Activated T-helper 1 cell treated with Interleukin-2 at 50 U/mL for 16 hours (primary cell): ENCODE measurements at regions not wholly inside any gene's neighbourhood (a gene's known extent, or its start where the extent isn't known, plus 50 kb on each side); places are given as distances from the start of the nearest gene placed in this dataset.
"Not testable (repeated sequence)": the region's sequence is repeated elsewhere in the genome, so short reads cannot be mapped to it uniquely, and the experiment has no call there.

ENCODE experiments used
- DNase-seq: peaks from one replicate; pipeline ENCODE4 v3.0.0-alpha.2; 2020; ENCODE audit warnings: low read depth

DNA sequence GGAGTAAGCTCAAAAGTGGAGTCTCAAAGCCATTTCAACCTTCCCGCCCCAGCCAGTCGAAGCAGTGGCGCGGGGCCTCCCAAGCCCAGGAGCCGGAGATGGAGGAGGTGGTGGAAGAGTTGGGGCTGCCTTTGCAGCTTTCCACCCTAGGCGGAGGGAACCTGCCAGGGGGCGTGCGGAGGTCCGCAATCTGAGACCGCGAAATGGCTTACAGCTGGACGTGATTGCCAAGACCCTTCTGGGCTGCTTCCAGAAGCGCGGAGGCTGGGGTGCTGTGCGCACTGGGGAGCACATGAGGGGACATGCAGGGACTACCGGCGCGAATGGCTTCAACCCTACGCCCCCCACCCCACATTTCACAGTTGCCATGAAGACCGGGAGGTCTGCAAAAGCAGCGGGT lies 86.2 kb downstream of the PRR15 start:
- no peak for DNase-seq

DNA sequence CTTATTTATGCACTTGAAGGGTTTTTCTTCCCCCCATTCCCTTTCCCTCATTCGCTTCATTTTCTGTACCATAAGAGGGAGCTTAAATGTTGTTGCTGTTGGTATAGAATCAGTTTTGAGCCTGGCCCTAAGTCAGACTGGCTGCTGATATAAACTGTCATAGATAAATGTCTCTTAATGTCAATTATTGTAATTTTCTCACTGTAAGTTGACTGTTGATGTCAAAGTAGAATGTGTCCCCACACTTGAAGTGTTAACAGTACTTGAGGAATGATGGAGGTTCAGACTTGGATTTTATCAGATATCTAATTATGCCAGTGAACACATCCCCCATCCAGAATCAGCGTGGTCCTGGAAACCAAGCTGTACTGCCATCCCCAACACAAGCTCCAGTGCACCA lies 87.8 kb downstream of the PRR15 start:
- DNase-seq, result no peak

DNA sequence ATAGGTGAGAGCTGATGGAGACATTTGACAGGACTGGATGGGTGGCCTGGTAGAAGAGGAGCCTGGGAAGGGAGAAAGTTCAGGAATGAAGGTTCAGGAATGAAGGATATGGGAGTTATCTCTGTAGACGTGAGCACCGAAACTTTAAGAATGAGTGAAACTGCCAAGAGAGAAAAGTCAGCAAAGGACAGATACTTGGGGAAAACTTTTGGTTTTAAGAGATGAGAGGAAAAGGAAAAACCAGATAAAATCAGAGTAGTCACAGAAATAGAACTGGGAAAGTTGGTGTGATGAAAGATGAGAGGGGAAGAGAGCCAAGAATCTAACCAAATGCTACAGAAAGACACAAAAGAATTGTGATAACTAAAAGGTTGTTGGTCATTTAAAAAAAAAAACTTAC lies 88.9 kb downstream of the PRR15 start:
- DNase-seq, result no peak

DNA sequence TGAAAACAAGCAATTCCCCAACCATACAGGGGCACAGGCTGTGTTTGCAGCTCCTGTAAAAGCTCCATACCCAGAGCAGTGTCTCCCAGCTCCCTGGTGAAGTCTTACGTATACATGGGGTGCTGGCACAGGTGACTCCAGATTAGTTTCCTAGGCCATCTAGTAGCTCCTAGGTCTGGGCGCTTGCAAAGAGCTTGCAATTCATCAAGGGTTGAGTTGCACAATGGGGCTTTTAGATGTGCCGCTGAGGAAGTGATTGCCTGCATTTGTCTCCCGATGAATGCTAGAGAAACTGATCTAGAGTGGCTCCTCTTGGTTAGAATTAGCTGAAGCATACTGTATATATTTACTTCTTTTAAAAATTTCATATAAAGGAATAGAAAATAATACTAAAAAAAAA lies 90.7 kb downstream of the PRR15 start:
- DNase-seq, result not testable (repeated sequence)

DNA sequence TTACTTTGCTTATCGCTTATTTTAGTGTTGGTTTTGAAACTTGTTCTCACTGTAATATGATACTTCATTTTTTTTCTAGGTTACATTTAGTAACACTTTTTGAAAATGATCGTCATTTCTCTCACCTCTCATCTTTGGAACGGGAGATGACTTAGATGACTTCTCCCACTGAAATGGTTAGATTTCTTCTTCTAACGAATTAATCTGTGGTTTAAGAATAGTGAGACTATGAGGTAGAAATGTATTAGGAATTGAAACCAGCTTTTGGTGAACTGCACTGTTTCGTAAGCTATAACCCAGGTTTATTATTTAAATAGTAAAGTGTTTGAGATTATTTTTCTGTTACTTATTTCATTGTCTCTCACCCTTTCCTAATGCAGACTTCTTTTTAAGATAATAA lies 93.7 kb downstream of the PRR15 start:
- DNase-seq, result no peak

DNA sequence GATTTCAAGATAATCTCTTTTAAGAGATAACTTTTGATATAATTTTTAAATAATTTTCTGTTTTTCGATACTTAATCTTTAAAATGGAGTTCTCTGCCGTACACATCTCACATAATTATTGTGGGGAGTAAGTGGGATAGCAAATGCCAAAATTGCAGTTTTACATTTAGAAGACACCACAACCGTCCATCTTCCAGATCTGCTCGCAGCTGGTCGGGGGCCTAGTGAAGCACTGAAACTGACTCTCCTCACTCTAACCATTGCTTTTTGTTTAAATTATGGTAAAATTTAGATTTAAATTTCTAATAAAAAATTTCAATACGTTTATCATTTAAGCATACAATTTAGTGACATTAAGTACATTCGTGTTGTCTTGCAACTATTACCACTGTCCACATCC lies 94.2 kb downstream of the PRR15 start:
- no peak for DNase-seq

DNA sequence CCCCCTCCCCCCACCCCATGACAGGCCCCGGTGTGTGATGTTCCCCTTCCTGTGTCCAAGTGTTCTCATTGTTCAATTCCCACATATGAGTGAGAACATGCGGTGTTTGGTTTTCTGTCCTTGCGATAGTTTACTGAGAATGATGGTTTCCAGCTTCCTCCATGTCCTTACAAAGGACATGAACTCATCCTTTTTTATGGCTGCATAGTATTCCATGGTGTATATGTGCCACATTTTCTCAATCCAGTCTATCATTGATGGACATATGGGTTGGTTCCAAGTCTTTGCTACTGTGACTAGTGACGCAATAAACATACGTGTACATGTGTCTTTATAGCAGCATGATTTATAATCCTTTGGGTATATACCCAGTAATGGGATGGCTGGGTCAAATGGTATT lies 95.6 kb downstream of the PRR15 start:
- DNase-seq, result not testable (repeated sequence)

DNA sequence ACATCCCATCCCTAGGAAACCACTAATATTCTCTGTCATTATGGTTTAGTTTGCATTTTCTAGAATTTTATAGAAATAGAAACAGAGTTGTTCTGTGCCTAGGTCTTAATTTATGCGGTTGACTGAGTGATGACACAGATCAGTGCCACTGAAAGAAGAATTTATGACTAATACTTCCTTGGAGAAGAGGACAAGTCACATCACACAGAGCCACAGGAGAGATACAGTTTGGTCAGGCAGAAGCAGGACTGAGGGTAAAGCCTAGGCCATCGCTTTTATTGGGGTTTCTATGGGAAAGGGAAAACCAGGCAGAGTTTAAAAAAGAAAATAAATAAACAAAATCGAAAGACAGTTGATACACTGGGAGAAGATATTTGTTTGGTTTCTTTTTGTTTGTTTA lies 99.3 kb downstream of the PRR15 start:
- not testable (repeated sequence) for DNase-seq

DNA sequence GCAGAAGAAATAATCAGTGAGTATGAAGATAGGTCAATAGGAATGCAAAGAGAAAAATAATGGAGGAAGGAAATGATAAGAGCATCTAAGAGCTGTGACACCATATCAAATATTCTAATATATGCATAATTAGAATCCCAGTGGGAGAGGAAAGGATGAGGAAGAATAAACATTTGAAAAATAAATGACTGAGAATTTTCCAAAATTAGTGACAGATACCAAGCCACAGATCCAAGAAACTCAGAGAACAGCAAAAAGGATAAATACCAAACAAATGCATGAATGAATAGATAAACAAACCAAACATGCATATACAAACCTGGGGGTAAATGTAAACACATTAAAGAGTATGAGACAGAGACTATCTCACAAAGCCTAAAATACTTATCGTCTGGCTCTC lies 101.4 kb downstream of the PRR15 start:
- not testable (repeated sequence) for DNase-seq

DNA sequence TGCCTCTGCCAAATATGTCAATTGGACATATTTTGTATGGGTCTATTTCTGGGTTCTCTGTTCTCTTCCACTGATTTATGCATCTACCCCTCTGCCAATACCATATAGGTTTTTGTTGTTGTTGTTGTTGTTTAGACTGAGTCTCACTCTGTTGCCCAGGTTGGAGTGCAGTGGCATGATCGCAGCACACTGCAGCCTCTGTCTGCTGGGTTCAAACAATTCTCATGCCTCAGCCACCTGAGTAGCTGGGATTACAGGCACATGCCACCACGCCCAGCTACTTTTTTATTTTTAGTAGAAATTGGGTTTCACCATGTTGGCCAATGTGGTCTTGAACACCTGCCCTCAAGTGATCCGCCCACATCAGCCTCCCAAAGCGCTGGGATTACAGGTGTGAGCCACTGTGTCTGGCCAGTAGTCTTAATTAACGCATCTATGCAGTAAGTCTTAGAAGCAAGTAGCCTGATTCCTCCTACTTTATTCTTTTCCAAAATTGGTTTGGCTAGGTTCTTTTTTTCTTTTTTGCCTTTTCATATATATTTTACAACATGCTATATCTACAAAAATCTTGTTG lies 103.5 kb downstream of the PRR15 start:
- not testable (repeated sequence) for DNase-seq

DNA sequence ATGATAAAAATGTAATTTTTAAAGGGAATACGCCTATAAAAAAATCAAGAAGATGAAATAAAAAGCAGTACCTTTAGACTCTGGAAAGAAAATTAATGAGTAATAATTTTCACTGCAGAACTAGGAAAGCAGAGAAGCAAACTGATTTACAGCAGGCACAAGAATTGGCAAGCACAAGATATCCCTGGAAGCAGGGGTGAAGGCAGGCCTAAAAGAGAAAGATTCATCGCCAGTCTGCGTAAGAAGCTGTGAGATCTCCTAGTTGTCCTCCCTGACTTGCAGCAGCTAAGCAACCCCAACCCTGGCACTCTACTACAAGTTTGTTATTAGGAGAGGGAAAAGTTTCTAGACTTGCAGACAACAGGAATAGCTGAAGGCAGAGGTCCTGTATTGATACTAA lies 107.7 kb downstream of the PRR15 start:
- DNase-seq, result not testable (repeated sequence)

DNA sequence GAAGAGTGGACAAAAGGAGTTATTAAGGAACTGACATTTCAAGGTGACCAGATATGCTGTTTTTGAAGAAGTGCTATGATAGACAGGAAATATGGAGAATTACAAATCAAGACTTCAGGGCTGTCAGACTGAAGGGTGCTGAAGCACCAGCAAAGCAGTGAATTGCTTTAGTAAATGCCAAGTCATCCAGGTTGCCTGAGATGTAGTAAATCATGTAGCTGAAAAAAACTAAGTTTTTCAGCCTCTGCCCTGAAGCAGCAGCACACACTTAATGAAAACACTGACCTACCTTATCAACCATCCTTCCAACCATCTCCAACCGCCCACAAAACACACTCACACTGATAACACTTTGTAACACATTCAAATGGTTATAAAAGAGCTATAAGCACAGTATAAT lies 110.0 kb downstream of the PRR15 start:
- DNase-seq, result not testable (repeated sequence)

DNA sequence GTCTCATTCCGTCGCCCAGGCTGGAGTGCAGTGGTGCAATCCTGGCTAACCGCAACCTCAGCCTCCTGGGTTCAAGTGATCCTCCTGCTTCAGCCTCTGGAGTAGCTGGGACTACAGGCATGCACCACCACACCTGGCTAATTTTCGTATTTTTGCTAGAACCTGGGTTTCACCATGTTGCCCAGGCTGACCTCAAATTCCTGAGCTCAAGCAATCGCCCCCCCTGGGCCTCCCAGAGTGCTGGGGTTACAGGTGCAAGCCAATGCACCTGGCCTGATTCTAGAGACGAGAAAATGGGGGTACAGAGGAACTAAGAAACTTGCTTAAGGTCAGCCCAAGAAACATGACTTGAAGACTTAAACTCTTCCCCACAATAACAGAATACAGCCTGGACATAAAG lies 111.0 kb downstream of the PRR15 start:
- not testable (repeated sequence) for DNase-seq

DNA sequence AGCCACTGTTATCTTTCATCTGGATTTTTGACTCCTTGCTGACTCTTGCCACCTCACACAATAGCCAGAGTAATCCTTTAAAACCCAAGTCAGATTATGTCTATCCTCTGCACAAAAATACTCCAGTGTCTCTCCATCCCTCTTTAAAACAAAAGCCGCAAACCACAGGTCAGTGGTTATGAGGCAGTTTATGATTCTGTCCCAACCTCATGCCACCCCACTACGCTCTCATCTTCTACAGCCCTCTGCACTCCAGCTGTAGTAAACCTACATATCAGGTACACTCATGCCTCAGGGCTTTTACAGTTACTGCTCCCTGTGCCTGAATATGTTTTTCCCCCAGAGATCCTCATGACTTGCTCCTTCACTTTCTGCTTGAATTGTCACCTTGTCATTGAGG lies 113.6 kb downstream of the PRR15 start:
- DNase-seq, result not testable (repeated sequence)

DNA sequence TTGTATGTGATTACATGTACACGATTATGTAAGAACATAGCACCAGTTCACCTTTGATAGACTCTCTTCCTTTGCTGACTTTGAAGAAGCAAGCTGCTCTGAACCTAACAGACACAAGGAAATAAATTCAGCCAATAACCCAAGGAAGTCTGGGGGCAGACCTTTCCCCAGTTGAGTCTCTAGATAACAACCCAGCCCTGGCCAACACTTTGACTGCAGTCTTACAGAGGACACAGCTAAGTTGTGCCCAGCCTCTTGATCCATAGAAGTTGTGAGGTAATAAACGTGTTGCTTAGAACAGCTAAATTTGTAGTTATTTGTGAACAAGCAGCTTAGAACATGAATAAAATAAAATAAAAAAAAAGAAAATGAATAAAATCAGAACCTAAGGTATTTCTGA lies 116.3 kb downstream of the PRR15 start:
- not testable (repeated sequence) for DNase-seq

DNA sequence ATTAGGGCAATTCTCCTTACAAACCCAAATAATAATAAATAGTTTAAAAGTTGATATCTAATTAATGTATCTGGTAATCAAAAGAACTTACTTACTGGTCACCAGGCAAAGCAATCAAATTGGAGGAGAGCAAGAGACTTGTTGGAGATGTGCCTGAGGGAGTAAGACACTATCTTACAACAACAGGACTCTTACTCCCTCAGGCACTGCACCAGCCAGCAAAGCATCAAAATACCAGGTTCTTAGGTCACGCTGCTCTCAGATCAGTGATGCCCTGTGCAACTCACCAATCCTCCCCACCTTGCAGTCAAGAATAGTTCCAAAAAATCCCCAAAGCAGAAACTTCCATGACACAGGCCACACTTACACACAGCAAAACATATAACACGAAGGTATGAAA lies 117.0 kb downstream of the PRR15 start:
- DNase-seq, result not testable (repeated sequence)

DNA sequence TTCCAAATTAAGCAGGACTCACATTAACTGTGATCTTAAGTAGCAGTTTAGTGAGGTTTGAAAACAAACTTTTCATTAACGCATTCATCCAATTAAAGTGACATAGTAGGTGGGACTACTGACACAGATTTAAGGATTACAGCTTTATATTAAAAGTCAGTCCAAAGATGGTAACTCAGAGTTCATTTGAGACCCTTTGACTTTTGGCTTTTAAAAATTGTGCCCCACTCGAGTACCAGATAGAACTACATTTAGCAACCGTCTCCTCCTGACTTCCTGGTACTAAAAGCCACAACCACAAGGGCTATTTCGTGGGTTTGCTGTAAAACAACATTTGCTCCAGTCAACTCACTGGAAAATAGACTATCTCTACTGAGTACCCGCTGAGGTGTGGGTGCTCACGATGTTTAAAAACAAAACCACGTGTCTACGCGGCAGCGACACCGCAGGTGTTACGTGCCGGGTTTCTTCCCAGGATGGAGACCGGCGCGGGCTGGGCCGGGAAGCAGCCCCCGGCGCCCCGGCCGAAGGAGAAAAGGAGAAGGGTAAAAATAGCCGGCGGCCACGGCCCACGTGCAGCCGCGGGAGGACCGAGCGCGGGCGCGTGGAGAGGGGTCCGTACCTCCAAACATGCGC lies 120.6 kb downstream of the PRR15 start:
- not testable (repeated sequence) for DNase-seq

DNA sequence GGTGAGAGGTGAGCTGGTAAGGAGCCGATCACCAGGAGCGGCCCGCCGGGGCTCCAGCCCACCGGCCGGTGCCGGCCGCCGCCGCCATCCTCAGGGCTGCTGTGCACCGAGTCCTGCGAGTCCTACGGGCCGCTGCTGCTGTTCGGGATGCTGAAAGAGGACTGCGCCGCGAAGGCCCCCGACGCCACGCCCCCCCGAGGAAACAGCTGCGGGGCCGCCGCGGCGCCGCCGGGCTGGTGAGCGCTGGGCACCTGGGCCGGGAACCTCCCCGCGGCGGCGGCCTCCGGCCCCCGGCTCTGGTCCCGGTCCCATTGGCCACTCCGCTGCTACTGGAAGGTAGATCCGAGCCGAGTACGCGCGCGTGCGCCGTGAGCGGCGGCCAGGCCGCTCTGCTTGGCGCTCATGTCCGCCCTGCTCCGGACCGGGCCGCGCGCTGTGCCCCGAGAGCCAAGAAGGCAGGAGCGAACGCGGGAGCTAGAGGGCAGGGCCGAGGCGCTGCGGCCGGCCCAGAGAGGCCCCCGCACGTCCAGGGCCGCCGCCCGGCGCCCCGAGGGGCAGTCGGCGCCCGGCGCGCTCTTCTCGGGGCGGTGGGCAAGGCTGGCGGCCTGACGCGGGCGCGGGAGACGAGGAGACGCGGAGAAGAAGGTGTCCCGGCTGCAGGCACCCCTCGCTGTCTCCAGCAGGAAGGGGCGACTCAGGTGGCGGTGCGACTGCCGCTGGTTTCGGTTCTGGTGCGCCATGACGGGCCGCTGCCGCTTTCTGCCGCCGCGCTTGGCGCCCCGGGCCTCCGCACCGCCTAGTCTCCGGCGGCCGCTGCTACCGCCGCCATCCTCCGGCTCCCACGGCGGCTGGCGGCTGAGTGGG lies 121.3 kb upstream of the WIPF3 start:
- peak; percentile 2 for DNase-seq

DNA sequence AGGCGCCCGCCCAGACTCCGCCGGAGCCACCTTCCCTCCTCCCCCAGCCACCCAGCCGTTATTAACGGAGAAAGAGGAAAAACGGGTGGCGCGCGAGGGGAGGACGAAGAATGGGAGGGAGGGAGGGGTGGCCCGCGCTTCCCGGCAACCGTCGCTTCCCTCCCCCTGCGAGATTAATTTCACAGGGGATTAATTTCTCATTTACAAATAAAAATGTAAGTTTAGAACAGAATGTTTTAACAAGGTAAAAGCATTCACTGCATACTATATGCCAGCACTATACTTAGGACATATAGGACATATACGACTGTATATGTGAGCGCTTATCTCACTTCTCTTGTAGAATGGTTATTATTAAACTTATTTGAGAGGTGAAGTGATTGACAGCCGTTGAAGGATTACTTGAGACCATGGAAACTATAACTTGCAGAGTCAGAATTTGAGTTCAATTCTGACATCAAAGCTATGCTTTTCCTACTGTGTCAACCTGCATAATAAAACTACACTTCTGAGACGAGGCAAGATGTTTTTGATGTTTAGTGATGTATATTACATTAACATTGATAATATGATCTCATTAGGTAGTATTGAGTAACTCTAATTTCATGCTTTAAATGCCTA lies 120.5 kb upstream of the WIPF3 start:
- not testable (repeated sequence) for DNase-seq

DNA sequence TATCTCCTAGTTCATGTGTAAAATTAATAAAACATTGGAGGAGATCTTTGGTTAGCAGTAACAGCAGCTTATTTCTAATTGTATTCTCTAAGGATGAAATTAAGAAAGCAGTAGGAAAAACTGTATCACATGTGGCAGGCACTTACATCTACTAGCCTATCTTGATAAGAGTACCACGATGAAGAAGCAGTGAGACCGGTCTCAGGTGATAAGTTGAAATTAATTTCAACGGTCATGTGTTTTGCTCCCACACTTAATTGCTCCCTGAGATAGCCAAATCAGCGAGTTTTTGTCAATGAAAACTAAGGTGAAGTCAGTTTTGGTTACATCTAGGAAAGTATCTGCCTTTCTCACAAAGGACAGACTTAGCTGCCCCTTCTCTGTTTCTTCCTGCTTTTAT lies 115.8 kb upstream of the WIPF3 start:
- not testable (repeated sequence) for DNase-seq

DNA sequence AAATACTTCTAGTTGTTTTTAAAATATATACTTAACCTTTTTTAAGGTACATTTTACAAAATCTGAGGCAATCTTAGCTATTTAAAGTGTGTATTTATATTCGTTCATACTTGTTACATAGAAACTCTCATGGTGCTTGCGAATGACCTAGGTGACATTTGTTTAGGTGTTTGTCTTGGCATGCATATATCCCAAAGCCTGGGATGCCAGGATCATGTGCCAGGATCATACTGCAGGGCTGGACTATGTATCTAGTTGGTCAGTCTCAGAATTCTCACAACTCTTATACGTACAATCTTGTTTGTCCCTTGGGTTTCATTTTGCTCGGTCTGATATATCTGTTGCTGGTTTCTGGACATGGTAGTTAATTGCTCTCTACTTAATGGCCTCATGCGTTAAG lies 109.9 kb upstream of the WIPF3 start:
- not testable (repeated sequence) for DNase-seq

DNA sequence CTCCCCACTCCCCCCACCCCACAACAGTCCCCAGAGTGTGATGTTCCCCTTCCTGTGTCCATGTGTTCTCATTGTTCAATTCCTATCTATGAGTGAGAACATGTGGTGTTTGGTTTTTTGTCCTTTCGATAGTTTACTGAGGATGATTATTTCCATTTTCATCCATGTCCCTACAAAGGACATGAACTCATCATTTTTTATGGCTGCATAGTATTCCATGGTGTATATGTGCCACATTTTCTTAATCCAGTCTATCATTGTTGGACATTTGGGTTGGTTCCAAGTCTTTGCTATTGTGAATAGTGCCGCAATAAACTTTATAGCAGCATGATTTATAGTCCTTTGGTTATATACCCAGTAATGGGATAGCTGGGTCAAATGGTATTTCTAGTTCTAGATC lies 106.6 kb upstream of the WIPF3 start:
- not testable (repeated sequence) for DNase-seq

DNA sequence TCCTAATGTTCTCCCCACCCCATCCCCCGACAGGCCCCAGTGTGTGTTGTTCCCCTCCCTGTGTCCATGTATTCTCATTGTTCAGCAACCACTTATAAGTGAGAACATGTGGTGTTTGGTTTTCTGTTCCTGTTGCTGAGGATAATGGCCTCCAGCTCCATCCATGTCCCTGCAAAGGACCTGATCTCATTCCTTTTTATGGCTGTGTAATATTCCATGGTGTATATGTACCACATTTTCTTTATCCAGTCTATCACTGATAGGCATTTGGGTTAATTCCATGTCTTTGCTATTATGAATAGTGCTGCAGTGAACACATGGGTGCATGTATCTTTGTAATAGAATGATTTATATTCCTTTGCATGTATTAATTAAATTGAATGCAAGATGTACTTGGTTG lies 104.8 kb upstream of the WIPF3 start:
- DNase-seq, result not testable (repeated sequence)
